HFF-Myc (cell line): ENCODE measurements at regions not wholly inside any gene's neighbourhood (a gene's known extent, or its start where the extent isn't known, plus 50 kb on each side); places are given as distances from the start of the nearest gene placed in this dataset.

Source experiments
- DNase-seq: peaks from one replicate; pipeline ENCODE4 v3.0.0-alpha.2; 2011; ENCODE audit warnings: low read depth; ENCODE audit errors: extremely low read depth
- H3K4me3 ChIP-seq: replicated peaks from 2 replicates; pipeline ENCODE4 v1.5.1; 2011; ENCODE audit warnings: low read depth, mild to moderate bottlenecking, control low read depth, low read length
- CTCF ChIP-seq: IDR thresholded peaks from 2 replicates; pipeline ENCODE4 v1.5.1; 2012; ENCODE audit warnings: mild to moderate bottlenecking, low read depth, low read length, control low read depth; ENCODE audit errors: missing control alignments

GRCh38 chr13:85284349-85284748 lies 514.9 kb downstream of the SLITRK6 start:
- no peak for DNase-seq
- no peak for TF ChIP-seq CTCF
- no peak overlapping the region for H3K4me3 ChIP-seq

- no peak overlapping the region for H3K4me3 ChIP-seq
- TF ChIP-seq CTCF, result no peak
- DNase-seq, result no peak
Measured at GRCh38 chr13:85283408-85283807, 515.8 kb downstream of the SLITRK6 start.

GRCh38 chr13:85282876-85283275 lies 516.3 kb downstream of the SLITRK6 start:
- peak; percentile 44 for DNase-seq
- no peak for TF ChIP-seq CTCF
- no peak overlapping the region for H3K4me3 ChIP-seq

GRCh38 chr13:85278851-85279250 lies 520.4 kb downstream of the SLITRK6 start:
- H3K4me3 ChIP-seq, result no peak overlapping the region
- no peak for DNase-seq
- TF ChIP-seq CTCF, result no peak

GRCh38 chr13:85277748-85278147 lies 521.5 kb downstream of the SLITRK6 start:
- no peak for DNase-seq
- TF ChIP-seq CTCF, result no peak

GRCh38 chr13:85266771-85267170 lies 532.4 kb downstream of the SLITRK6 start:
- no peak overlapping the region for H3K4me3 ChIP-seq
- no peak for TF ChIP-seq CTCF
- DNase-seq, result no peak

More at GRCh38 chr13:85277748-85278147, 521.5 kb downstream of the SLITRK6 start:
- H3K4me3 ChIP-seq, result no peak overlapping the region

- no peak overlapping the region for H3K4me3 ChIP-seq
- no peak for TF ChIP-seq CTCF
- DNase-seq, result no peak
Measured at GRCh38 chr13:85266331-85266730, 532.9 kb downstream of the SLITRK6 start.
